ENCODE measurements at regions not wholly inside any gene's neighbourhood (a gene's known extent, or its start where the extent isn't known, plus 50 kb on each side); places are given as distances from the start of the nearest gene placed in this dataset.
A peak's percentile ranks its signal among the peaks of the same experiment; 100 is the strongest.

GRCh38 chr3:64945171-64945729, 257.4 kb upstream of the ADAMTS9 start:
- TF ChIP-seq POLR2AphosphoS5 (IDR thresholded peaks at IDR 0.05) (peak; percentile 32 to 56 (median 37)), EP300 (IDR thresholded peaks at IDR 0.05; ENCODE audit: low read depth) (peak; percentile 77), CTCF (IDR thresholded peaks at IDR 0.05) (no peak), POLR2A (IDR thresholded peaks at IDR 0.05) (no peak)
- H3K9me3 ChIP-seq = no peaks in the 10 kb centered on the region
- DNase-seq = no peak
- 43 to 50% methylated on average over 3 to 6 of the region's 6 CpGs for WGBS, 2 donors (ENCODE audit: low coverage in 1 of 2)
- no peak overlapping the region for H3K4me3 ChIP-seq
- H3K36me3 ChIP-seq = no peaks in the 10 kb centered on the region
- H3K4me1 ChIP-seq = peaks cover under 1 to 19% (median 4%) of the 10 kb centered on the region in 4 donors
- in situ Hi-C loops (cut with MboI; ENCODE audit: low pct_ligation_motif_present in 1 of 4, low pct_unique_long_range_greater_than_20kb in 1 of 4, low sequenced_read_pairs in 3 of 4) (no loop called here), intact Hi-C loops (cut with DNase I; ENCODE audit: low total_unique reads) (no loop called here)
- no peaks in the 10 kb centered on the region for H3K27me3 ChIP-seq
- peak overlapping the region; percentile 9 to 33 (median 32) for H3K27ac ChIP-seq

- 87% methylated on average over 4 of the region's 4 CpGs; no CpG with 5 or more reads in 1 of the 2 donors for WGBS, 2 donors (ENCODE audit: low coverage in 1 of 2)
- in situ Hi-C loops (cut with MboI; ENCODE audit: low pct_ligation_motif_present in 1 of 4, low pct_unique_long_range_greater_than_20kb in 1 of 4, low sequenced_read_pairs in 3 of 4) = no loop called here
- no peak for TF ChIP-seq CTCF (IDR thresholded peaks at IDR 0.05)
- no peak for TF ChIP-seq POLR2A (IDR thresholded peaks at IDR 0.05)
- no peak for TF ChIP-seq POLR2AphosphoS5 (IDR thresholded peaks at IDR 0.05)
- no peak for TF ChIP-seq EP300 (IDR thresholded peaks at IDR 0.05; ENCODE audit: low read depth)
- intact Hi-C loops (cut with DNase I; ENCODE audit: low total_unique reads) = no loop called here
- H3K36me3 ChIP-seq = no peaks in the 10 kb centered on the region
- peak overlapping the region in 1 of 4 donors; percentile 9 for H3K27ac ChIP-seq
- no peak overlapping the region for H3K4me3 ChIP-seq
- no peak for DNase-seq
- H3K4me1 ChIP-seq = peaks cover 3 to 29% (median 6%) of the 10 kb centered on the region in 4 donors
- no peaks in the 10 kb centered on the region for H3K27me3 ChIP-seq
- H3K9me3 ChIP-seq = no peaks in the 10 kb centered on the region
These were observed 256.1 kb upstream of the ADAMTS9 start for GRCh38 chr3:64943866-64944265.

- Histone ChIP-seq H3K36me3 (no peaks in the 10 kb centered on the region), H3K4me3 (no peak overlapping the region), H3K4me1 (peaks cover 3 to 30% (median 6%) of the 10 kb centered on the region in 4 donors), H3K27me3 (no peaks in the 10 kb centered on the region), H3K27ac (no peak overlapping the region), H3K9me3 (no peaks in the 10 kb centered on the region)
- WGBS, 2 donors (ENCODE audit: low coverage in 1 of 2) = 85 to 87% methylated on average over 5 to 10 of the region's 10 CpGs
- TF ChIP-seq CTCF (IDR thresholded peaks at IDR 0.05) (no peak), POLR2AphosphoS5 (IDR thresholded peaks at IDR 0.05) (no peak)
- intact Hi-C loops (cut with DNase I; ENCODE audit: low total_unique reads) (no loop called here), in situ Hi-C loops (cut with MboI; ENCODE audit: low pct_ligation_motif_present in 1 of 4, low pct_unique_long_range_greater_than_20kb in 1 of 4, low sequenced_read_pairs in 3 of 4) (no loop called here)
- DNase-seq = no peak
These were observed 253.0 kb upstream of the ADAMTS9 start for GRCh38 chr3:64940596-64941348.

- Histone ChIP-seq H3K36me3 (no peaks in the 10 kb centered on the region), H3K4me3 (no peak overlapping the region), H3K27ac (peak overlapping the region in 1 of 4 donors; percentile 37), H3K9me3 (no peaks in the 10 kb centered on the region), H3K27me3 (no peaks in the 10 kb centered on the region), H3K4me1 (peaks cover 0 to 23% (median 3%) of the 10 kb centered on the region in 4 donors)
- intact Hi-C loops (cut with DNase I; ENCODE audit: low total_unique reads) (no loop called here), in situ Hi-C loops (cut with MboI; ENCODE audit: low pct_ligation_motif_present in 1 of 4, low pct_unique_long_range_greater_than_20kb in 1 of 4, low sequenced_read_pairs in 3 of 4) (no loop called here)
- no peak for DNase-seq
- WGBS, 2 donors (ENCODE audit: low coverage in 1 of 2) = 49 to 50% methylated on average over 5 to 8 of the region's 10 CpGs
- no peak for TF ChIP-seq POLR2AphosphoS5 (IDR thresholded peaks at IDR 0.05)
- TF ChIP-seq EP300 (IDR thresholded peaks at IDR 0.05; ENCODE audit: low read depth) = no peak
- TF ChIP-seq CTCF (IDR thresholded peaks at IDR 0.05) = no peak
- no peak for TF ChIP-seq POLR2A (IDR thresholded peaks at IDR 0.05)
These were observed 252.1 kb upstream of the ADAMTS9 start for GRCh38 chr3:64939747-64940450.

Measured in transverse colon (tissue), 4 donors.